NOMO-1 treated with DMSO at 0.1 percent for 48 hours (cell line): ENCODE measurements at regions not wholly inside any gene's neighbourhood (a gene's known extent, or its start where the extent isn't known, plus 50 kb on each side); places are given as distances from the start of the nearest gene placed in this dataset.
"Not testable (repeated sequence)": the region's sequence is repeated elsewhere in the genome, so short reads cannot be mapped to it uniquely, and the experiment has no call there.

Source experiments
- DNase-seq: peaks from one replicate; lab custom pipeline; 2025; ENCODE audit not compliant: unreplicated experiment; lab: John Stamatoyannopoulos, UW

DNA sequence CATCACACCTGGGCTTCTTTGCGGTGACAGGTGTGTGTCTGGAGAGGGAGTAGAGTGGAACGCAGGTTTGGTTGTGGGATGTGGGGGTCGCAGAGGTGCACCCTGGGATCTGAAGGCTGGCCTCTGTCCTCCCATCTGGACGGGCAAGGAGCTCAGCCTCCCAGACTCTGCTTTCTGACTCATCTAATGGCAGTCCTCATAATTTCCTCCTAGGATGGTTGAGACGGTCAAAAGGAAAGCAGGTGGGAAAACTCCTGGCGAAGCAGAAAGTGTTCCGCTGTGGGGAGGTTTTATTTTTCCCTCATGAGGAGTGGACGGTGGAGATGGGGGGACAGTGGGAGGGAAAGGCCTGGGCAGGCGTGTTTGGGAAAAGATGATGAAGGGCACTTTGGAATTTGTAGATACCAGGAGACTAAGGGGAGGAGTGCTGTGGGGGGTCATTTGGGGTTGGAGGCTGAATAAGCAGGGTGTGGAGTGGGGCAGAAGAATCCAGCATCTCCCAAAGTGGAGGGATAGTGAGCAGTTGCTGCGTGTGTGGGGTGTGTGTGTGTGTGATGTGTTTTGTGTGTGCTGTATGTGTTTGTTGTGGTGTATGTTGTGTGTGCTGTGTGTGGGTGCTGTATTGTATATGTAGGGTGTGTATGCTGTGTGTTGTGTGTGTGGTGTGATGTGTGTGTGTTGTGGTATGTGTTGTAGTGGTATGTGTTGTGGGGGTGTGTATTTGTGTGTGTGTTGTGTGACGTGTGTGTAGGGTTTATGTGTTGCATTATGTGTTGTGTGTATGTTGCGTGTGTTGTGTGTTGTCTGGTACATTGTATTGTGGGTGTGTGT, 97.2 kb upstream of the PODXL start:
- no peak for DNase-seq

- no peak for DNase-seq
These were observed 96.5 kb upstream of the PODXL start for GRCh38 chr7:131652934-131653333.

- no peak for DNase-seq
These were observed 95.8 kb upstream of the PODXL start for GRCh38 chr7:131652194-131652593.

DNA sequence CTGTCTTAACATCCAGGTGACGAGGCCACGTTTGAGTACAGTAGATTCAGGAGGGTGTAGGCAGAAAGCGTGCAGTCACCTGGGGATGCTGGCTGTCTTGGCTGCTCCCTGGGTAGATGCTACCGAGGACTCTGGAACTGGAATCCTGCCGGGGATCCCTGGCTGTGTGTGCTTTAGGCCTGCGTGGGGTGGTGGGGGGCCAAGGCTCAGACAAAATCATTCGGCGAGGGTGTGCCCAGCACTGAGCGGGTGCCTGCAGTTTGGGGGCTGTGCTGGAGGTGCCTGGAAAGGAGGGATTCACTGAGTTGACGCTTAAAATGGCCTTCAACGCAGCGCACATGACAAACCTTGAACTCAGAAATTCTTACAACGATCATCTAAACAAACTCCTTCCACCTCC, 93.5 kb upstream of the PODXL start:
- no peak for DNase-seq

GRCh38 chr7:131649003-131649541, 92.6 kb upstream of the PODXL start:
- DNase-seq, result no peak

- DNase-seq, result no peak
These were observed 92.1 kb upstream of the PODXL start for GRCh38 chr7:131648491-131648890.

- no peak for DNase-seq
These were observed 89.8 kb upstream of the PODXL start for GRCh38 chr7:131646203-131646602.

DNA sequence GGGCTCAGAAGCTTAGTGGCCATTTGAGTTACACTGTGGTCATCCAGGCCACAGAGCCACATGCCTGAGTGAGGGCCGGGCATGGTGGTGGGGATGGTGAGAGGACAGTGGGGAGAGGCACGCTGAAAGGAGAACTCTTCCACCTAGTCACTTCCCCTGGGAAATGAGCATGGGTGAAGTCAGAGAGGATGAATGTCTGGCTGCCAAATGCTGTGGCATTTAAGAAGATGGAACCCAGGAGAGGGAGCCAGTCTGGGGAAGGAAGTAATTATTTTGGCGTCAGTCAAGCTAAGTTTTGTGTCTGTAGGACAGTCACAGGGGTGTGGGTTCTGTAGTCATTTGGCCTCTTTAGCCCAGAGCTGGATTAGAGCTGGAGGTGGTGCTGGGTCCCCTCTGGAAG, 86.0 kb upstream of the PODXL start:
- no peak for DNase-seq

DNA sequence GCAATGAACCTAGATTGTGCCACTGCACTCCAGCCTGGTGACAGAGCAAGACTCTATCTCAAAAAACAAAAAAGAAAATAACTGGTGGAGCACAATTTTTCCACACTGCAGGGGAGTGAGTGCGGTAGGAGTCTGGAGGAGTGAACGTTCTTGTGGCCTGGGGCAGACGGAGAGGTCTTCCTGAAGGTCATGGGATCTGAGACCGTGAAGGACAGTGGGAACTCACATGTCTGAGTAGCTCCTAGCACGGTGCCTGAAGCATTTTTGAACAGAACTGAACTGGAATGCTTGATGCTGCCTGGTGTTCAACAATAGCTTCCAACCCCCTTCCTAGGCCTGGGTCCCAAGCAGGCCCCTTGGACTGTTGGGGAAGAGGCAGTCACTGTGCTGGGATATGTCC, 84.3 kb upstream of the PODXL start:
- no peak for DNase-seq

GRCh38 chr7:131638641-131639430, 82.4 kb upstream of the PODXL start:
- no peak for DNase-seq

- DNase-seq, result no peak
These were observed 81.4 kb upstream of the PODXL start for GRCh38 chr7:131637859-131638258.

DNA sequence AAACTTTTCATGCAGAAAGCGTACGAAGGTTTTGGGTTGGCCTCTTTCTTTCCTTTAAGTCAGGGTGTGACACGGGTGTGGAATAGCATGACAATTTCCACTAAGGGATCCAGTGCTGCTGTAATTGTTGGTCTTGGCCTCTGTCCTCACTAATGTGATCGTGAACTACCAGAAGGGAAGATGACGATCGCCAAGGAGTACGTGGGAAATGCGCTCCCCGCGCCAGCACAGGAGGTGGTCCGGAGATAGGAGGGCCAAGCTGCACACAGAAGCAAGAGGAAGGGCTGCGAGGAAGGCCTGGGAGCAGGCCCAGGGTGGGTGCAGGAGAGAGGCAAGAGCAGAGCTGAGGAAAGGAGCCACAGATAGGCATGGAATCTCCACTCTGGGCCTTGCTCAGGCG, 79.7 kb upstream of the PODXL start:
- DNase-seq, result no peak

DNA sequence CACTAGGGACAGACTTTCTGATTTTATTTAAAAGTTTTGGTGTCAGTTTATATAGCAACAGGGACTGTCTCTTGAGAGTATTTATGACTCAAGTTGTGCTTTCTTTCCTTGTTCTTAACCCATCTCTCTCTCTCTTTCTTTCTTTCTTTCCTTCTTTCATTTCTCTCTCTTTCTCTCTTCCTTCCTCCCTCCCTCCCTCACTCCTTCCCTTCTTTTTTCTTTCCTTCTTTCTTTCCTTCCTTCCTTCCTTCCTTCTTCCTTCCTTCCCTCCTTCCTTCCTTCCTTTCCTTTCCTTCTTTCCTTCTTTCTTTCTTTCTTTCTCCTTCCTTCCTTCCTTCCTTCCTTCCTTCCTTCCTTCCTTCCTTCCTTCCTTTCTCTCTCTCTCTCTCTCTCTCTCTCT, 77.8 kb upstream of the PODXL start:
- not testable (repeated sequence) for DNase-seq

- DNase-seq, result no peak
These were observed 77.0 kb upstream of the PODXL start for GRCh38 chr7:131633342-131633843.

GRCh38 chr7:131630427-131630826, 74.0 kb upstream of the PODXL start:
- DNase-seq, result no peak

DNA sequence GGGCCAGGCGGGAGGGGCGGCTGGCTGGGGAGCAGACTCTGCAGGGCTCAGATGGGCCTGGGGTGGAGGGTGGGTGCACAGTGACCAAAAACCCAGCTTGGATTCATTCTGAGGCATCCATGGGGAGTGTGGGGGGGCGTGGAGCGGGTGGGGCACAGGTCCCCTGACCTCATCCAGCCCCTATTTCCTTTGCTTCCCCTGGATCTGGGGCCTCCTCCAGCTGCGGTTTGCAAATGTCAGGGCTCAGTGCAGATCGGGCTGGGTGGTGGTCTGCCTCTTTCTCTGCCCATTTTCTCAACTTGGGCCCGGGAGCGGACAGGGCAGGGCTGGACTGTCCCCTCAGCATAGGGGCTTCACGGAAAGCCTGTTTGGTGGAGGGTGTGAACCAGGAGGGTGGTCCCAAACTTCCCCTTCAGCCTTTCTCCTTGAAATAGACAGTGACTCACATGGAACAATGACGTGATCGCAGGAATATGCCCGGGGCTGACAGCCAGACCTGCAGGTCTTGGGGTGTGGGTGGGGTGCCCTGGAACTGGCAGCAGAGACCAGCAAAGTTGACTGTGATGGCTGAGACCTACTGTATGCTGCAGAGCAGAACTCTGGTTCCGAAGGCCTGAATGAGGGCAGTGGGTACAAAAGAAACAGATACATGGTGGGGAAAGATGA, 72.9 kb upstream of the PODXL start:
- DNase-seq, result no peak

DNA sequence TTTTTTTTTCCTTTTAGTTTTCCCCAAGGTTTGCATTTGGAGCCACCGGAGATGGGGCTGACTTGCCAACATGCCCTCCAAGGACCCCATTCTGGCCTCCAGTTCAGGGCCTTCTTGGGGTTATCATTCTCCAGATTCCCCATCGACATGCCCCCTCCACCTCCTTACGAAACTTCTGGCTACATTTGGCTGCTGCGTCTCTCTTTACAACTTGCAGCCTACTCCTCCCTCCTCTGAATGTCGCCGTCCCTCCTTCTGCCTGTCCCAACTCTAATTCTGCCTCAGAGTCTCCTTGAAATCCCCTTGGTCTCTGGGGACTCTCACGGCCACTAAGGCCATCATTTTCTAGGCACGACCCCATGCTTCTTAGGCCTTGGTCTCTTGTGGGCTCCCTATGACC, 72.2 kb upstream of the PODXL start:
- DNase-seq, result no peak

DNA sequence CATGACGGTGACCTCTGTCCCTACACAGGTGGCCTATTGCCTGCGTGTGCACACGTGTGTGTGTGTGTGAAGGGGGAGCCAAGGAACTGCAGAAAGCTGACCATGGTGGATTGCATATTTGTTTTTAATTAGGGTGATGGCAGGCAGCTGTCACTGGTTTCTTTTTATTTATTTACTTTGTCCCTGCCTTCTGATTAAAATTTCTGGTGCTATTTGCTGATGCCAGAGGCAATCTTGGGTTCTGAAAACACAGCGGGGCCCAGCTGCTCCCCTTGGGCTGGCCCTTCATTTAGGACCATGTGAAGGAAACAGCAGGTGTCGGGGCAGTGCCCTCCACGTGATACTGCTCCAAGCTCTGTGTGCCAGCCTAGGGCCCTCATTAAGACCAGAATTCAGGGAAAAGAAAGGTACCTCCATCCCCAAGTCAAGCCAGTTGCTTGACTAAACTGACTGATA, 71.3 kb upstream of the PODXL start:
- no peak for DNase-seq

DNA sequence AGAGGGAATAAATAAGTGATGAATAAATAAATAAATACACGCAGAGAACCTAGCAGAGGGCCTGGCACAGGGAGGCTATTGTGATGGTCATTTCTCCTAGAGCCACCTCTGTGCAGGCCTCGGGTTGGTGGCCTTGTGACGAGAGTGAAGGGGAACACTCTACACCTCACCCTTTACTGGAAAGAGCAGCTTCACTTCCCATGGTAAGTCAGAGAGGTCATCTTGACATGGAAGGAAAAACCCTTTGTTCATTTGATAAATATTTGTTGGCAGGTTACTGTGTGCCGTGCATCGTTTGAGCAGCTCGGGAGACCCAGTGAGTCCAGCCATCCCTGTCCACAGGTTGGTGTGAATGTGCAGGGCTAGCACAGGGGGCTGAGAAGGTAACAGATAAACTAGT, 70.2 kb upstream of the PODXL start:
- DNase-seq, result no peak

DNA sequence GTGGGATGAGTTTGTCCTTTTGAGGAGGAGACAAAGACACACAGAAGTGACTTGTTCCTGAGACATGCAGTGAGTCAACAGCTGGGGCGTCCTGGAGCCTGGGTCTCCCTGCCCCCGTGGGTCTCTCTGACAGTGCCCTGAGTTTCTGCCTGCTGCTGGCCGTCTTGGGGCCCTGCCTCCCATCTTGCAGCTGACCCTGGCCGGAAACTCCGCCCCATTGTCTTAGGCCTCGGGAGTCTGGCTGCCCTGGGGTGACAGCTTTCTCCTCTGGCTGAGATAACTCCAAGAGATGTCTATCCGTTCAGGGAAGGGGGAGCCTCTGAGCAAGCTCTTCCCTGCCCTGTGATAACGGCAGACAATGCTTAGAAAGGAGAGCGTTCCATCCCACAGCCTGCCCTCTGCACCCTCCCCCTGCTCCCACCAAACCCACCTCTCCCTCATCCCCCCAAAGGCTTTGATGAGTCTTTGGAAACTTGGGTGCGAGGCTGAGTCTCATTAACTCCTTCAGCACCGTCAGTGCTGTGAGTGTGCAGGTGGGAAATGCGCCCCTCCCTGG, 69.5 kb upstream of the PODXL start:
- DNase-seq, result no peak

GRCh38 chr7:131625345-131625744, 68.9 kb upstream of the PODXL start:
- not testable (repeated sequence) for DNase-seq
